ENCODE measurements at regions not wholly inside any gene's neighbourhood (a gene's known extent, or its start where the extent isn't known, plus 50 kb on each side); places are given as distances from the start of the nearest gene placed in this dataset.

DNA sequence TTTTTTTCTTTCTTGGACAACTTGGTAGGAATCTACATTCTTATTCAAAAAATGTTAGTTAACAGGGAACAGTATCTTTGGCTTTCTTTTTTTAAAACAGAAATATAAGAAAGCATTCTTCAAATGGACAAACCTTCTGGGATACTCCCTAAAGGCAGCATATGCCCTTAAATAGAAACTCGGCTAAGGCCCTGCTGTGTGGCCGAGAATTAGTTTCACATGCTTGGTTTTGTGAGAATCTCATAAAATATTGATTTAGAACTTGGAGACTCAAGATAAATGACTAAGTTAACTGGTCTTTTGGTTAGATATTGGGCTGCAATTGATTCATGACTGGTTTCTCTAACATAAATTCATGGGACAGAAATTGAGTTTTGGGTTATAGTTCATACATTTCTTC, 359.9 kb upstream of the XYLT1 start:
- Histone ChIP-seq H3K9me3 (no peaks in the 10 kb centered on the region), H3K27me3 (ENCODE audit: low read depth) (peaks cover 1% of the 10 kb centered on the region), H3K4me3 (no peak overlapping the region), H3K36me3 (no peaks in the 10 kb centered on the region), H3K27ac (no peak overlapping the region), H3K4me1 (no peaks in the 10 kb centered on the region)
- ATAC-seq: no peak
- TF ChIP-seq, protein P1, sequence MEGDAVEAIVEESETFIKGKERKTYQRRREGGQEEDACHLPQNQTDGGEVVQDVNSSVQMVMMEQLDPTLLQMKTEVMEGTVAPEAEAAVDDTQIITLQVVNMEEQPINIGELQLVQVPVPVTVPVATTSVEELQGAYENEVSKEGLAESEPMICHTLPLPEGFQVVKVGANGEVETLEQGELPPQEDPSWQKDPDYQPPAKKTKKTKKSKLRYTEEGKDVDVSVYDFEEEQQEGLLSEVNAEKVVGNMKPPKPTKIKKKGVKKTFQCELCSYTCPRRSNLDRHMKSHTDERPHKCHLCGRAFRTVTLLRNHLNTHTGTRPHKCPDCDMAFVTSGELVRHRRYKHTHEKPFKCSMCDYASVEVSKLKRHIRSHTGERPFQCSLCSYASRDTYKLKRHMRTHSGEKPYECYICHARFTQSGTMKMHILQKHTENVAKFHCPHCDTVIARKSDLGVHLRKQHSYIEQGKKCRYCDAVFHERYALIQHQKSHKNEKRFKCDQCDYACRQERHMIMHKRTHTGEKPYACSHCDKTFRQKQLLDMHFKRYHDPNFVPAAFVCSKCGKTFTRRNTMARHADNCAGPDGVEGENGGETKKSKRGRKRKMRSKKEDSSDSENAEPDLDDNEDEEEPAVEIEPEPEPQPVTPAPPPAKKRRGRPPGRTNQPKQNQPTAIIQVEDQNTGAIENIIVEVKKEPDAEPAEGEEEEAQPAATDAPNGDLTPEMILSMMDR (IDR thresholded peaks at IDR 0.05): no peak
- no peak for DNase-seq
- intact Hi-C loops (cut with DNase I): no loop called here

DNA sequence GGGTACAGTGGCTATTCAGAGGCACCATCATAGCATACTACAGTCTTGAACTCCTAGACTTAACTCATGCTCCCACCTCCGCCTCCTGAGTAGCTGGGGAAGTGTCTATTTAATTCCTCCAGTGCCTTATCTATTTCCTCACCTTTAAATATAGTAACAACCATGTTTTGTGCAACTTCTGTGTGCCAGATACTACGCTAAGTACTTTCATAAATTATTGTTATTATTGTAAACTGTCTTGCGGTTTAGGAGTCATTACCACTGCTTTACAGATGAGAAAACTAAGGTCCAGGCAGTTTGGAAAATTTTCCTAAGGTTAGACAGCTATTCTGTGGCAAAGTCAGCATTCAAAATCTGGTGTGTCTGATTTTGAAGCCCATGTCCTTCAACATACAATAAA, 359.1 kb upstream of the XYLT1 start:
- intact Hi-C loops (cut with DNase I): no loop called here
- TF ChIP-seq, protein P1 (IDR thresholded peaks at IDR 0.05): no peak
- no peaks in the 10 kb centered on the region for H3K4me1 ChIP-seq
- no peak for DNase-seq
- no peaks in the 10 kb centered on the region for H3K27me3 ChIP-seq (ENCODE audit: low read depth)
- H3K36me3 ChIP-seq: no peaks in the 10 kb centered on the region
- no peaks in the 10 kb centered on the region for H3K9me3 ChIP-seq
- no peak for ATAC-seq
- no peak overlapping the region for H3K4me3 ChIP-seq
- no peak overlapping the region for H3K27ac ChIP-seq

DNA sequence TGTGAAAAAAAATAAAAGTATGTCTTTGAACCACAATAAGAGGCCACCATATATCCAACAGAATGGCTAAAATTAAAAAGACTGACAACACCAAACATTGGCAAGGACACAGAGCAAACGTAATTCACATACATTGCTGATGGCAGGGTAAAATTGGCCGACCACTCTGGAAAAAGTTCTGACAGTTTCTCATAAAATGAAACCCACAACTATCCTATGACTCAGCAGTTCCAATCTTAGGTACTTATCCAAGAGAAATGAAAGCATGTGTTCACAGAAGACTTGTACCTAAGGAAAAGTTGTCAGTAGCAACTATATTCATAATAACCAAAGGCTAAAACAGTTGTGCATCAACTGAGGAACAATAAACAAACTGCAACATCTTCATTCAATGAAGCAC, 357.3 kb upstream of the XYLT1 start:
- TF ChIP-seq, protein P1 (IDR thresholded peaks at IDR 0.05): no peak
- Histone ChIP-seq H3K27ac (no peak overlapping the region), H3K4me3 (no peak overlapping the region), H3K27me3 (ENCODE audit: low read depth) (no peaks in the 10 kb centered on the region), H3K4me1 (no peaks in the 10 kb centered on the region), H3K36me3 (no peaks in the 10 kb centered on the region), H3K9me3 (no peaks in the 10 kb centered on the region)
- ATAC-seq (no peak), DNase-seq (no peak)
- intact Hi-C loops (cut with DNase I): no loop called here

DNA sequence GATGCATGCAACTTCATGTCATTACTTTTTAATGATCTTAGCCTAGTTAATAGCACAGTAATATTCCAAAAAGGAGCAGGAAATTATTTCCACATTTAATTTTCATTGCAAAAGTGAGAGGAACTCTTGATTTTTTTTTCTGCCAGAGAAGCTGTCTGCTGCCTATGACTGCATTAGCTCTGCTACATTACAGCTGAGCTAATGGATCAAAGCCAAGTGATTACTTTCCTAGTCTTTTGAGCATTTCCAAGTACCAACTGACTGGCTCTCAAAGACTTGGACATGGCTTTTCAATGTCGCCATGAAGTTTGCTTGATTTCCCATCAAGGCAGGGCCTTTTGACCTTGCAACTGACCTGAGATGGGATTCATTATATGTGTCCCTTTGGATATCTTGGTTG, 356.6 kb upstream of the XYLT1 start:
- H3K4me1 ChIP-seq: no peaks in the 10 kb centered on the region
- TF ChIP-seq, protein P1 (IDR thresholded peaks at IDR 0.05): no peak
- no peak overlapping the region for H3K27ac ChIP-seq
- ATAC-seq (no peak), DNase-seq (no peak)
- no peaks in the 10 kb centered on the region for H3K27me3 ChIP-seq (ENCODE audit: low read depth)
- no peak overlapping the region for H3K4me3 ChIP-seq
- intact Hi-C loops (cut with DNase I): no loop called here
- H3K36me3 ChIP-seq: no peaks in the 10 kb centered on the region
- no peaks in the 10 kb centered on the region for H3K9me3 ChIP-seq

DNA sequence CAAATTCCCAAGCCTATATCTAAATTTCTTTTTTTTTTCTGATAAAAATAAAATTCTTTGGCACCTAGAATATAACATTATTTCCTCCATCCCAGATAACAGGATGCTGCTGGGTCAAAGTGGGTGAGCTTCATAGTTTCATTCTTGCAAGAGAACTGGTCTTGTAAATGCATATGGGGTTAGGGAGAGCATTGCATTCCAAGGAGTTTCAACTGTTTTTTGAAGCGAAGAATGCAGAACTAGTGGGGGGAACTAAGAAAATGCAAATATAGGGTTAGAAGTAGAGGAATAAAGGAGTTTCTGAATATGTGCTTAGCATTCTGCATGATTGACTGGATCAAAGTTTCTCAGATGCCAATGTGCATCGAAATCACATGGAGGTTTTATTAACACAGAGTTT, 347.2 kb upstream of the XYLT1 start:
- no peaks in the 10 kb centered on the region for H3K27me3 ChIP-seq (ENCODE audit: low read depth)
- TF ChIP-seq, protein P1 (IDR thresholded peaks at IDR 0.05): no peak
- no peaks in the 10 kb centered on the region for H3K4me1 ChIP-seq
- no peak overlapping the region for H3K27ac ChIP-seq
- DNase-seq (no peak), ATAC-seq (no peak)
- H3K9me3 ChIP-seq: peaks cover 6% of the 10 kb centered on the region
- intact Hi-C loops (cut with DNase I): no loop called here
- no peak overlapping the region for H3K4me3 ChIP-seq
- H3K36me3 ChIP-seq: no peaks in the 10 kb centered on the region

DNA sequence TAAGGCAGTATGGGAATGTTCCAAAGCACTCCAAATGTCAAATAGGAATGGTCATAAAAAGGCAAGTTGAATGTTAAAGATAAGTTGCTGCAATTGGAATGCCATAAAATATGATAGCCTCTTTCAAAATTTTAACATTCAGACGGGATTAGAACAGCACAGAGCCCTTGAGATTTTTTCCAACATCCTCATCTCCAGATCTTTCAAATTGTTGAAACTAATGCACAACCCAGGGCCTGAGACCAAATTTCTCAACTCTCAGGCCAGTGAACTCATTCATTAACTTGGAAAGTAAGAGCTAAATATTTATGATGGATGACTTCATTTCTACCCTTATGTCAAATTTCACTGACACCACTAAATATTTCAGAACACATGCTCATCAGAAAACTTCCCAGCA, 346.5 kb upstream of the XYLT1 start:
- ATAC-seq: no peak
- intact Hi-C loops (cut with DNase I): no loop called here
- TF ChIP-seq, protein P1 (IDR thresholded peaks at IDR 0.05): no peak

More for the DNA sequence above, 346.5 kb upstream of the XYLT1 start:
- no peaks in the 10 kb centered on the region for H3K27me3 ChIP-seq (ENCODE audit: low read depth)
- H3K9me3 ChIP-seq: peaks cover 6% of the 10 kb centered on the region
- H3K36me3 ChIP-seq: no peaks in the 10 kb centered on the region
- H3K4me3 ChIP-seq: no peak overlapping the region
- no peaks in the 10 kb centered on the region for H3K4me1 ChIP-seq
- no peak for DNase-seq
- H3K27ac ChIP-seq: no peak overlapping the region
